CD4-positive, alpha-beta T cell treated with Interleukin-2 at 100 ng/mL for 4 hours (primary cell): ENCODE measurements at regions not wholly inside any gene's neighbourhood (a gene's known extent, or its start where the extent isn't known, plus 50 kb on each side); places are given as distances from the start of the nearest gene placed in this dataset.
"Not testable (repeated sequence)": the region's sequence is repeated elsewhere in the genome, so short reads cannot be mapped to it uniquely, and the experiment has no call there.

Source experiments
- DNase-seq: peaks from one replicate; pipeline ENCODE4 v3.0.0-alpha.2; 2020; ENCODE audit warnings: low spot score

- no peak for DNase-seq
Measured at GRCh38 chrY:19055232-19056137, 281.9 kb upstream of the HSFY2 start.

GRCh38 chrY:19053806-19054205, 280.3 kb upstream of the HSFY2 start:
- DNase-seq, result no peak

- no peak for DNase-seq
Measured at GRCh38 chrY:19051021-19051420, 277.5 kb upstream of the HSFY2 start.

- no peak for DNase-seq
Measured at GRCh38 chrY:19042984-19043442, 269.5 kb upstream of the HSFY2 start.

DNA sequence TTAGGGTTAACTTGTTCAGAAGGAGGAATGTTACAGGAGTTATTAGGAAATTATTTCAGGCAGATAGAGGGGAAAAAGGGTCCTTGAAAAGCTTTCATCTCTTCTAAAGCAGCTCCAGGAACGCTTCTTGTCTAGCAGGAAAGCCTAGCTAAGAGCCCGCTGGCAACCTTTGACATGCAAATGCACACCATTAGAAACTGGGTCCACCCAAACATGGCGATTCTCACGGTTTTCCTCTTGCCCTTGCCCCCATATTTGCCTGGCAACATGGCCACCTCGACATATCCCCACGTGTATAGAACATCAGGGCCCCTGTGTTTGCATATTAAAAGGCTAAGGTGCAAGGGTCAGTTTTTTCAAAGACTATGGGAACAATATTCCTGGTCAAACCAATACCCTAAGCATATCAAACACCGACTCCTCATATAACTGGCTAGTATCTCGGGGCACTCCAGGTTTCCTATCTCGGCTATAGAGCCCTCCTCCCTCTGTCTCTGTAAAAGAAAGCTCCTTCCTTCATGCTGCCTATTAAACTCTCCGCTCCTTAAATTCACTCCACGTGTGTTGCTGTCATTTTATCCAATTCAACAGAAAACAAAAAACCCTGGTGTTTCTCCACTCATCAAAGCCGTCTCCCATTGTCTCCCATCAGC, 268.9 kb upstream of the HSFY2 start:
- DNase-seq, result no peak

DNA sequence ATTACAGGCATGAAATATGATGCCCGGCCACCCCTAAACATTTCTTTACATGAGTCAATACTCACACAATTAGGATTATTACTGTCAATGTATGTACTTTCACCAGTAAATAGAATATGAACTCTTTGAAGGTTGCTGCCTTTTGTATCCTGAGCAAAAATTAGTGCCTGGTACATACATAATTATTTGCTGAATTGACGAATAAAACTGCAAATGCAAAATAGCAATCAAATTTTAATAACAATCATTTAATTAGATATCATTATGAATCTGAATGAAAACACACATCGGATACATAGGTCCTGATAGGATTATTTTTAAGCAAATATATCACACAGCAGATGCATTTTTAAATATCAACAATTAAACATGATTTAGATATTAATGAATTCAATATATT, 253.1 kb upstream of the HSFY2 start:
- DNase-seq, result no peak

DNA sequence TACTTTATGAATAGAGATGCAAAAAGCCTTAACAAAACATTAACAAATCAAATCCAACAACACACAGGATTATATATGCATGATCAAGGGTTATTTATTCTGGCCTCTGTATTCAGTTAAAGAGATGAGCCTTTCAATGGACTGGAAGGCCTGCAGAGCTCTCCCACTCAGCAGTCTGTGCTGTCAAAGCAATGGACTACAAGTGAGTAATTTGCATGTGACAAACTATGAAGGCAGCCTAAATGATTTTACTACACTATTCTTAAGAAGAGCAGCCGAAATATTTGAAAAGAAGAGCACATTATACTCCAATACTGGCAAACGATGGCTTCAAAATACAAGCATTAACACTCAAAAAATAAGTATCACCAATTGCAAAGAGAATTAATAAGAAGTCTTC, 250.4 kb upstream of the HSFY2 start:
- no peak for DNase-seq

DNA sequence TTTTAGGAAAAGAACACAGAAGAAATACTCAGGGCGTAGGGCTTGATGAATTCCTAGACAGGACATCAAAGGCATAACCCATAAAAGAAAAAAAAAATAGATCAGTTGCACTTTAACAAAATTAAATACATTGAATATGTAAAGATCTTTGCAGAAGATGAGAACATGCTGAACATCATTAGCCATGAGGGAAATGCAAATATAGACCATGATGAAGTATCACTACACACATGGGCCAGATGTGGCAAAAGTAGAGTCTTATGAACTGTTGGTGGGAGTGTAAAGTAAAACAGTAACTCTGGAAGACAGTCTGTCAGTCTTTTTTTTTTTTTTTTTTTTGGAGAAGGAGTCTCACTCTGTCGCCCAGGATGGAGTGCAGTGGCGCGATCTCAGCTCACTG, 246.7 kb upstream of the HSFY2 start:
- no peak for DNase-seq

DNA sequence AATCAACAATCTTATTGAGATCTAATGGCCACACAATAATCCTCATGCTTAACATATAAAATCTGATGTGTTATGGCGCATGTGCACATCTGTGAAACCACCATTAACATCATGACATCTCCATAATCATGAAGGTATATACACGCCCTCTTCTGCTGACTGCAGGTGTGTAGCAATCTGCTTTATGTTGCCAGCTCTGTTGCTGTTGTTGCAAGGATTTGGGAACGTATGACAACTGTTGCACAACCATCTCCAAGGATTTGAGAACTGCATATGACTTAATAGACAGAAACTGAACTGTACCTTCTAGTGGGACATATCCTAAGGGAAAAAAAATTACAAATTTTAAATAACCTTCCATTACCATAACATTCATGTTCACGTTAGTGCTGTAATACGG, 243.5 kb upstream of the HSFY2 start:
- no peak for DNase-seq

DNA sequence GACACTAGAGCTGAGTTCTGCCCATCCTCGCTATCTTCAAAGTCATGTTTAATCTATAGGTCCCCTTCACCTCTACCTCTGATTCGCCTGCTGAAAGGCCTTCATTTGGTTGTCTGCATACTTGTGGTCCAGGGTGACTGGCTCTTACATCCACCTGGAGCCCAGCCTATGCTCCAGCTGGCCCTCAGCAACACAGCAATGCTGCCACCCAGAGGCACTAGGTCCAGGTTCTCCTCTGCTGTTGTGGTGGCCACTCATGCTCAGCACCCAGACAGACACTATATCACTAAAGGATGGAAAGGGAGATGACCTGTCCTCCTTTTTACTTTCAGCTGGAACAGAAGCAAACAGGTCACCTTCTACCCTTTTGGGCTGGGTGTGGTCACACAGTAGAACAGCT, 242.3 kb upstream of the HSFY2 start:
- no peak for DNase-seq

- DNase-seq, result no peak
Measured at GRCh38 chrY:19015213-19015612, 241.7 kb upstream of the HSFY2 start.

- DNase-seq, result no peak
Measured at GRCh38 chrY:19012985-19013384, 239.4 kb upstream of the HSFY2 start.

DNA sequence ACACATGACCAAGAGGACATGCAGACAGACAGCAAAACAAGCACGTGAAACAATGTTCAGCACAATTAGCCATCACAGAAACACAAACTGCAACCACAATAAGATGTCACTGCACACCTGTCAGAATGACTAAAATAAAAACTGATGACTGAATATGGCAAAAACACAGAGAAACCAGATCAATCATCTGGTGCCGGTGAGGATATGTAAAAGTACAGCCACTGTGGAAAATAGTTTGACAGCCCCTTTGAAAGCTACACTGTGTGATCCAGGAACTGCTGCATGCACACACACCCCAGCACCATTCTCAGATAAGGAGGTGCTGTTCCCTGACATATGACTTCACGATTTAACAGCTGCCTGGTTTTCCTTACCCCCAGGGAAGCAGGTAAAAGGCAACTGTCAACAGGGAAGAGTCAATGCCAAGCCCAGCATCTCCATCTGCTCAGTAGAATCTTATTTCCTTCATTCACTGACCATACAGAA, 238.1 kb upstream of the HSFY2 start:
- no peak for DNase-seq

GRCh38 chrY:19006234-19006633, 232.7 kb upstream of the HSFY2 start:
- no peak for DNase-seq

- DNase-seq, result no peak
Measured at GRCh38 chrY:19005579-19005978, 232.0 kb upstream of the HSFY2 start.

DNA sequence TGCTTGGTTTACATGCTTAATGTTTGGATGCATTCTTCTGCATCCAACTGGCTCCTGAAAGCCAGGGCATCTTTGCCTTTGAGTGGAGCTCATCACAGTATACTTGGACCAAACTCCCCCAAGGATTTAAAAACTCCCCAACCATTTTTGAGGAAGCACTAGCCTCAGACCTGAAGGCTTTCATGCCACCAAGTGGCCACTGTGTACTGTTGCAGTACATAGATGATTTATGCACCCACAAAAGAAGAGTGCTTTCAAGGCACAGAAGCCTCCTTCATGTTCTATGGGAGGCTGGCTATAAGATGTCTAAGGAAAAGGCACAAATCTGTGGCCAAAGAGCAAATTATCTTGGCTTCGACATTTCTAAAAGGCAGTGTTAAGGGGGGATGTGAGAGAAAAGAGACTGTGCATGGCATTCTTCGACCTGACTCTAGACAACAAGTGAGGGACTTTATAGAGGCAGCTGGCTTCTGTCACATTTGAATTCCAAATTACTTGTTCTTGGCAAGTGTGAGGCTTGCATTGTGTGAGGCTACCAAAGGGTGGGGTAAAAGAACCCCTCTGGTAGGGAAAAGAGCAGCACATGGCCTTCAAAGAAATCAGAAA, 224.2 kb upstream of the HSFY2 start:
- DNase-seq, result no peak

- DNase-seq, result no peak
Measured at GRCh38 chrY:18993480-18993879, 219.9 kb upstream of the HSFY2 start.

GRCh38 chrY:18992684-18993083, 219.1 kb upstream of the HSFY2 start:
- DNase-seq, result not testable (repeated sequence)

GRCh38 chrY:18989356-18989755, 215.8 kb upstream of the HSFY2 start:
- DNase-seq, result no peak

- DNase-seq, result no peak
Measured at GRCh38 chrY:18966001-18966400, 192.5 kb upstream of the HSFY2 start.

- no peak for DNase-seq
Measured at GRCh38 chrY:18958846-18959245, 185.3 kb upstream of the HSFY2 start.

DNA sequence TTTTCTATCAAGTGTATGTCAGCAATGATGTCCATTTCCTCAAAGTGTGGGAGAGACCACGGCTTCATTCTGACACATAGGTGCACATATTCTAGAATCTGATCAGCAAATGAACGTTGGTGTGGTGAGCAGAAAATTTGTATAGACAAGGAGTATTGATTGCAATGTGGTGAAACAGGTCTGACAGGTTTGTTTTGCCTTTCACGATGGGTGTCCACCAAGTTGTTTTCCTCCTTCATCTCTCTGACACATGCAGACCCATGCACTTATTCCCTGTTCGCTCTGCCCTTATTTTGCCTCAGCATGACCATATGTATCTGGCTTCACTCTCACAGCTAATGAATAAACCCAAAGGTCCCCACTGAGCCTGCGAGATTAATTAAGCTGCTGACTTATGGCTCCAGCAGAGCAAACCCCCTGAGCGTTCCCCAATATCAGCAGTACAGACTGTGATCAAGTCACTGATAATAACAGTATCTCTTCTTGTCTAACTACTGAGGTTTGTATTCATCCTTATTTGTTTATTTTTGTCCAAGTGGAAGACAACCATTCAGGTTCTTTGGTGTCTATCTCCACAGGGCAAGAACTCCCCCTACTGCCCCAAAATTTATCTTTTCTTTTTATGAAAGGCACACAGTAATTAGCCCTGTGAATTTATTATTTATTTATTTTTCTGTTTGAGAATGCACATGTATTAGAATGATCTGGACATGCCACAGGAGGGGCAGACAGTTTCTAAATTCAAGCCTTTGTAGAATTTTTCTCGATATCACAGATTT, 178.3 kb upstream of the HSFY2 start:
- DNase-seq, result no peak
